ENCODE measurements at regions not wholly inside any gene's neighbourhood (a gene's known extent, or its start where the extent isn't known, plus 50 kb on each side); places are given as distances from the start of the nearest gene placed in this dataset.

DNA sequence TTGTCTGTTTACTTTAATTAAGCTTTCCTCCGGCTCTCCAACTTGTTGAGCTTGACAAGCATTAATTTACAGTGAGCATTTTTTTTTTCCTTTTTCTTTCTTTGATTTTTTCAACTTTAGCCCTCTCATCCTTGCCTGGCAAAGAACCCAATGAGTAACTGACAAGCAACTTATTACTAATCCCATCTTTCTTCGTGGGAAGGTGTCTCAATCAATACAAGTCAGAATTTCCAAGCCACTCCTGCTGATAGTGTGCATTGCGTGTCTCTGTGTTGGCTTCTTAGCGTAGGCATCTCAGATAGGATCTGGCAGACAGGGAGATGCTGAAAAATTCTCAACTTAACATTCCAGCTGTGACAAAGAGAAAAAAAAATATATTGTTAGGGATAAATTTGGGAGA, 527.7 kb upstream of the WWC1 start:
- H3K36me3 ChIP-seq (replicated peaks in 1 of 2; ENCODE audit: insufficient read depth in 1 of 2, low read depth in 2 of 2), result no peaks in the 10 kb centered on the region
- no peak overlapping the region for H3K27ac ChIP-seq
- 54 to 59% methylated on average over 4 of the region's 4 CpGs for WGBS, 2 donors
- no peaks in the 10 kb centered on the region for H3K27me3 ChIP-seq
- ATAC-seq (no peak), DNase-seq (no peak)
- no peaks in the 10 kb centered on the region for H3K4me1 ChIP-seq
- intact Hi-C loops (cut with DNase I), result no loop called here
- H3K4me3 ChIP-seq, result no peak overlapping the region
- no peaks in the 10 kb centered on the region for H3K9me3 ChIP-seq
- no peak for TF ChIP-seq POLR2A (IDR thresholded peaks at IDR 0.05)
- TF ChIP-seq, protein P1, sequence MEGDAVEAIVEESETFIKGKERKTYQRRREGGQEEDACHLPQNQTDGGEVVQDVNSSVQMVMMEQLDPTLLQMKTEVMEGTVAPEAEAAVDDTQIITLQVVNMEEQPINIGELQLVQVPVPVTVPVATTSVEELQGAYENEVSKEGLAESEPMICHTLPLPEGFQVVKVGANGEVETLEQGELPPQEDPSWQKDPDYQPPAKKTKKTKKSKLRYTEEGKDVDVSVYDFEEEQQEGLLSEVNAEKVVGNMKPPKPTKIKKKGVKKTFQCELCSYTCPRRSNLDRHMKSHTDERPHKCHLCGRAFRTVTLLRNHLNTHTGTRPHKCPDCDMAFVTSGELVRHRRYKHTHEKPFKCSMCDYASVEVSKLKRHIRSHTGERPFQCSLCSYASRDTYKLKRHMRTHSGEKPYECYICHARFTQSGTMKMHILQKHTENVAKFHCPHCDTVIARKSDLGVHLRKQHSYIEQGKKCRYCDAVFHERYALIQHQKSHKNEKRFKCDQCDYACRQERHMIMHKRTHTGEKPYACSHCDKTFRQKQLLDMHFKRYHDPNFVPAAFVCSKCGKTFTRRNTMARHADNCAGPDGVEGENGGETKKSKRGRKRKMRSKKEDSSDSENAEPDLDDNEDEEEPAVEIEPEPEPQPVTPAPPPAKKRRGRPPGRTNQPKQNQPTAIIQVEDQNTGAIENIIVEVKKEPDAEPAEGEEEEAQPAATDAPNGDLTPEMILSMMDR (IDR thresholded peaks at IDR 0.05), result no peak

DNA sequence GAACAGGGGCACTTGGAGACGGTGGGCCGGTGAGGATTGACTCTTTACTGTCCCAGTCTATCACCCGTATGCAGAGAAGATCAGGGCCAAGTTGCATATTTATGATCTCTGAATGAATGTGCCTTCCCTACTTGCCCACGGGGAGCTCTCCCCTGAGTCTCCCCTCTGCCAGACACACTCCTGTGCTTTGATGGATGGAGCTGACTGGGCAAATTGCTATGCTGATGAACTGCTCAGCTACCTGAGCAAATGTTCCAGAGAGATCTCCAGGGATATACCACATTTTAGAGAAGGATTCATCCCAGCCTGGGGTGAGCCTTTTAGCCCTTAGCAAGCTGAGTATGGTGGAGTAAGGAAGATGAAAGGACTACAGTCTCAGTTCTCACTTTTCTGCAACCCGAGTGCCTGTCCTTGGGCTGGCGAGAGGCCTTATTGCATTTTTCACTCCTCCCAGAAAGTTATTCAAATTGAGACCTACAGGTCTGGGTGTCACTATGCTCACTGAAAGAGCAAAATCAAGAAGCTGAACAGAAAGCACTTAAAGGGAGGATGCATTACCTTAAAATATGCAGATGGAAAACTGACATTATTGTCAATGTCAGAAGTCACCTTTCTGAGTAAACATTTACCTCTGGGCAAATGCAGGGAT, 526.7 kb upstream of the WWC1 start:
- WGBS, 2 donors, result 52 to 61% methylated on average over 6 of the region's 6 CpGs
- intact Hi-C loops (cut with DNase I), result no loop called here

GRCh38 chr5:167765352-167765751, 526.1 kb upstream of the WWC1 start:
- 64 to 68% methylated on average over 7 of the region's 7 CpGs for WGBS, 2 donors
- intact Hi-C loops (cut with DNase I), result no loop called here

More for the DNA sequence above, 526.7 kb upstream of the WWC1 start:
- Histone ChIP-seq H3K4me3 (no peak overlapping the region), H3K4me1 (no peaks in the 10 kb centered on the region), H3K27ac (no peak overlapping the region), H3K9me3 (no peaks in the 10 kb centered on the region), H3K27me3 (no peaks in the 10 kb centered on the region), H3K36me3 (replicated peaks in 1 of 2; ENCODE audit: insufficient read depth in 1 of 2, low read depth in 2 of 2) (no peaks in the 10 kb centered on the region)
- TF ChIP-seq POLR2A (IDR thresholded peaks at IDR 0.05), result no peak
- TF ChIP-seq, protein P1 (IDR thresholded peaks at IDR 0.05), result no peak
- ATAC-seq, result no peak
- no peak for DNase-seq

GRCh38 chr5:167766957-167767356, 524.5 kb upstream of the WWC1 start:
- intact Hi-C loops (cut with DNase I), result no loop called here
- ATAC-seq, result no peak

More at GRCh38 chr5:167765352-167765751, 526.1 kb upstream of the WWC1 start:
- Histone ChIP-seq H3K36me3 (replicated peaks in 1 of 2; ENCODE audit: insufficient read depth in 1 of 2, low read depth in 2 of 2) (no peaks in the 10 kb centered on the region), H3K9me3 (no peaks in the 10 kb centered on the region), H3K4me3 (no peak overlapping the region), H3K27ac (no peak overlapping the region), H3K4me1 (no peaks in the 10 kb centered on the region), H3K27me3 (no peaks in the 10 kb centered on the region)
- no peak for DNase-seq
- no peak for TF ChIP-seq POLR2A (IDR thresholded peaks at IDR 0.05)
- TF ChIP-seq, protein P1 (IDR thresholded peaks at IDR 0.05), result no peak
- no peak for ATAC-seq

More at GRCh38 chr5:167766957-167767356, 524.5 kb upstream of the WWC1 start:
- H3K27ac ChIP-seq, result no peak overlapping the region
- TF ChIP-seq POLR2A (IDR thresholded peaks at IDR 0.05), result no peak
- TF ChIP-seq, protein P1 (IDR thresholded peaks at IDR 0.05), result no peak
- 36 to 38% methylated on average over 2 of the region's 2 CpGs for WGBS, 2 donors
- H3K27me3 ChIP-seq, result no peaks in the 10 kb centered on the region
- H3K4me1 ChIP-seq, result no peaks in the 10 kb centered on the region
- H3K4me3 ChIP-seq, result no peak overlapping the region
- DNase-seq, result no peak
- H3K9me3 ChIP-seq, result no peaks in the 10 kb centered on the region
- no peaks in the 10 kb centered on the region for H3K36me3 ChIP-seq (replicated peaks in 1 of 2; ENCODE audit: insufficient read depth in 1 of 2, low read depth in 2 of 2)
